HG02852 (cell line): ENCODE measurements at regions not wholly inside any gene's neighbourhood (a gene's known extent, or its start where the extent isn't known, plus 50 kb on each side); places are given as distances from the start of the nearest gene placed in this dataset.

Source experiments
- ATAC-seq: cut with Tn5 transposase; IDR thresholded peaks from one replicate; pipeline ENCODE4 v1.9.1; 2021; ENCODE audit warnings: mild to moderate bottlenecking, moderate library complexity; ENCODE audit not compliant: unreplicated experiment

GRCh38 chr5:143870362-143870761 is 58.4 kb downstream of the HMHB1 start:
- no peak for ATAC-seq

GRCh38 chr5:143870871-143871632 is 59.1 kb downstream of the HMHB1 start:
- ATAC-seq, result no peak

- no peak for ATAC-seq
These were observed 59.7 kb downstream of the HMHB1 start for GRCh38 chr5:143871672-143872071.

GRCh38 chr5:143874312-143874711 is 62.4 kb downstream of the HMHB1 start:
- ATAC-seq, result no peak

GRCh38 chr5:143877196-143877595 is 65.2 kb downstream of the HMHB1 start:
- no peak for ATAC-seq

GRCh38 chr5:143878430-143878829 is 66.5 kb downstream of the HMHB1 start:
- ATAC-seq, result no peak

GRCh38 chr5:143879646-143880045 is 67.7 kb downstream of the HMHB1 start:
- ATAC-seq, result no peak

- ATAC-seq, result no peak
These were observed 68.2 kb downstream of the HMHB1 start for GRCh38 chr5:143880178-143880577.

GRCh38 chr5:143882520-143882919 is 70.6 kb downstream of the HMHB1 start:
- no peak for ATAC-seq

GRCh38 chr5:143886096-143886495 is 74.1 kb downstream of the HMHB1 start:
- ATAC-seq, result no peak

GRCh38 chr5:143886651-143887638 is 75.0 kb downstream of the HMHB1 start:
- ATAC-seq, result no peak

GRCh38 chr5:143887903-143888665 is 76.1 kb downstream of the HMHB1 start:
- no peak for ATAC-seq

GRCh38 chr5:143888912-143889311 is 77.0 kb downstream of the HMHB1 start:
- no peak for ATAC-seq

GRCh38 chr5:143889986-143890385 is 78.0 kb downstream of the HMHB1 start:
- ATAC-seq, result no peak

- ATAC-seq, result no peak
These were observed 78.5 kb downstream of the HMHB1 start for GRCh38 chr5:143890487-143890886.

- no peak for ATAC-seq
These were observed 80.3 kb downstream of the HMHB1 start for GRCh38 chr5:143892271-143892670.

- ATAC-seq, result no peak
These were observed 80.9 kb downstream of the HMHB1 start for GRCh38 chr5:143892908-143893307.

GRCh38 chr5:143893638-143894037 is 81.7 kb downstream of the HMHB1 start:
- ATAC-seq, result no peak

- no peak for ATAC-seq
These were observed 84.6 kb downstream of the HMHB1 start for GRCh38 chr5:143896516-143896915.

GRCh38 chr5:143896966-143897365 is 85.0 kb downstream of the HMHB1 start:
- ATAC-seq, result no peak

GRCh38 chr5:143898381-143898780 is 86.4 kb downstream of the HMHB1 start:
- no peak for ATAC-seq
